HL-60 (cell line): ENCODE measurements at regions not wholly inside any gene's neighbourhood (a gene's known extent, or its start where the extent isn't known, plus 50 kb on each side); places are given as distances from the start of the nearest gene placed in this dataset.

Experiments used
- DNase-seq, 2 experiments: peaks; one replicate each; pipeline ENCODE4 v3.0.0-alpha.2; 2010 to 2020; ENCODE audit warnings: low read depth in 1 of 2, low spot score in 1 of 2
- H3K27ac ChIP-seq: fragments of 250-450 bp; sonication (Bioruptor Pico); replicated peaks from 2 replicates; pipeline ENCODE4 v1.5.1; 2020; ENCODE audit warnings: mild to moderate bottlenecking, moderate library complexity
- H3K27me3 ChIP-seq: fragments of 250-450 bp; sonication (Bioruptor Pico); 2 replicates; pipeline ENCODE4 v1.5.1; 2021; ENCODE audit warnings: mild to moderate bottlenecking, moderate library complexity; ENCODE audit not compliant: insufficient read depth, poor library complexity, severe bottlenecking
- H3K4me3 ChIP-seq: replicated peaks from 2 replicates; pipeline ENCODE4 v1.5.1; 2011; ENCODE audit warnings: mild to moderate bottlenecking, control low read depth, low read length; ENCODE audit not compliant: insufficient read depth
- CTCF ChIP-seq: IDR thresholded peaks from one replicate; pipeline ENCODE4 v1.5.1; 2011; ENCODE audit warnings: low read length, control low read depth, inconsistent platforms; ENCODE audit not compliant: insufficient read depth
- GABPA ChIP-seq: IDR thresholded peaks from 2 replicates; pipeline ENCODE4 v1.6.1; 2012; ENCODE audit warnings: low read depth
- POLR2AphosphoS5 ChIP-seq: IDR thresholded peaks from 2 replicates; pipeline ENCODE4 v1.6.1; 2012; ENCODE audit warnings: low read depth
- REST ChIP-seq: IDR thresholded peaks from 2 replicates; pipeline ENCODE4 v1.6.1; 2012; ENCODE audit warnings: low read depth; ENCODE audit not compliant: insufficient replicate concordance
- SPI1 ChIP-seq: IDR thresholded peaks from 2 replicates; pipeline ENCODE4 v1.6.1; 2012; ENCODE audit warnings: low read depth, mild to moderate bottlenecking, borderline replicate concordance

GRCh38 chr13:79941752-79942151 lies 399.2 kb downstream of the SPRY2 start:
- no peak for TF ChIP-seq SPI1
- no peak for TF ChIP-seq POLR2AphosphoS5
- TF ChIP-seq CTCF = no peak
- no peak overlapping the region for H3K4me3 ChIP-seq

GRCh38 chr13:79939689-79940088 lies 401.2 kb downstream of the SPRY2 start:
- H3K27ac ChIP-seq = no peak overlapping the region
- H3K27me3 ChIP-seq = no peaks in the 10 kb centered on the region
- no peak for DNase-seq
- TF ChIP-seq REST (no peak), GABPA (no peak), CTCF (no peak), POLR2AphosphoS5 (no peak)
- no peak overlapping the region for H3K4me3 ChIP-seq

More at GRCh38 chr13:79941752-79942151, 399.2 kb downstream of the SPRY2 start:
- no peak for DNase-seq
- Histone ChIP-seq H3K27me3 (no peaks in the 10 kb centered on the region), H3K27ac (no peak overlapping the region)

GRCh38 chr13:79937771-79938216 lies 403.1 kb downstream of the SPRY2 start:
- Histone ChIP-seq H3K27me3 (no peaks in the 10 kb centered on the region), H3K27ac (no peak overlapping the region), H3K4me3 (no peak overlapping the region)
- no peak for TF ChIP-seq GABPA
- TF ChIP-seq REST = no peak
- TF ChIP-seq SPI1 = no peak
- TF ChIP-seq POLR2AphosphoS5 = no peak
- no peak for TF ChIP-seq CTCF
- no peak for DNase-seq

GRCh38 chr13:79937311-79937710 lies 403.6 kb downstream of the SPRY2 start:
- H3K4me3 ChIP-seq = no peak overlapping the region
- no peaks in the 10 kb centered on the region for H3K27me3 ChIP-seq
- TF ChIP-seq REST (no peak), SPI1 (no peak), CTCF (no peak), POLR2AphosphoS5 (no peak), GABPA (no peak)
- H3K27ac ChIP-seq = no peak overlapping the region
- DNase-seq = no peak
